ENCODE measurements at regions not wholly inside any gene's neighbourhood (a gene's known extent, or its start where the extent isn't known, plus 50 kb on each side); places are given as distances from the start of the nearest gene placed in this dataset.
"Not testable (repeated sequence)": the region's sequence is repeated elsewhere in the genome, so short reads cannot be mapped to it uniquely, and the experiment has no call there.

- DNase-seq, result no peak
- H3K9me3 ChIP-seq, result no peaks in the 10 kb centered on the region
- H3K27ac ChIP-seq, result no peak overlapping the region
- peaks cover 0 to 13% (median 2%) of the 10 kb centered on the region in 4 donors for H3K4me1 ChIP-seq
- H3K27me3 ChIP-seq, result no peaks in the 10 kb centered on the region
- H3K36me3 ChIP-seq, result no peaks in the 10 kb centered on the region
- intact Hi-C loops (cut with DNase I), result no loop called here
- no peak overlapping the region for H3K4me3 ChIP-seq
- WGBS, 2 donors, result 89 to 90% methylated on average over 1 of the region's 1 CpG
- TF ChIP-seq POLR2A (IDR thresholded peaks at IDR 0.05), result no peak
- TF ChIP-seq POLR2AphosphoS5 (IDR thresholded peaks at IDR 0.05), result no peak
- TF ChIP-seq EP300 (IDR thresholded peaks at IDR 0.05), result no peak
- TF ChIP-seq CTCF (IDR thresholded peaks at IDR 0.05), result no peak
Observed at GRCh38 chr20:11502061-11502460, 415.6 kb upstream of the BTBD3 start.

DNA sequence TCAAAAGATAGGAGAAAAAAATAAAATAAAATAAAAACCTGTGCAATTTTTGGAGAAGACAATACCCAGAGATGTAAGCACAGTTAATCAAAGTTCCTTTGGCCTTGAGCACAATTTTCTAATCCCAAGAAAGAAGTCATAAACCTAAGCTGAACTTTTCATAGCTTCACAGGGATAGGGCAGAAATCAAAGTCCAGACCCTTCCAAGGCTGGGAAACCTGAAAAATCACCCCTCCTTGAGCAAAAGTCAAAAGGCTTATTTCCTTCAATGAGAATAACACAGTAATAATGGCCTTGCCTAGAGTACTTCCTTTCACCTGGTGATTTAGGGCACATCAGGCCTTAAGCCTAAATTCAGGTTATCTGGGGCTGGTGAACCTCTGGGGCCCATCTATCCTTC lies 415.0 kb upstream of the BTBD3 start:
- TF ChIP-seq POLR2A (IDR thresholded peaks at IDR 0.05) (no peak), POLR2AphosphoS5 (IDR thresholded peaks at IDR 0.05) (no peak), CTCF (IDR thresholded peaks at IDR 0.05) (no peak), EP300 (IDR thresholded peaks at IDR 0.05) (no peak)
- DNase-seq, result no peak
- Histone ChIP-seq H3K27me3 (no peaks in the 10 kb centered on the region), H3K27ac (no peak overlapping the region), H3K4me1 (peaks cover 0 to 13% (median 2%) of the 10 kb centered on the region in 4 donors), H3K4me3 (no peak overlapping the region), H3K36me3 (no peaks in the 10 kb centered on the region), H3K9me3 (no peaks in the 10 kb centered on the region)
- intact Hi-C loops (cut with DNase I), result no loop called here

GRCh38 chr20:11509776-11510175 lies 407.9 kb upstream of the BTBD3 start:
- intact Hi-C loops (cut with DNase I), result no loop called here
- Histone ChIP-seq H3K4me3 (no peak overlapping the region), H3K9me3 (peaks cover 0 to 3% (median 0%) of the 10 kb centered on the region in 4 donors), H3K4me1 (no peaks in the 10 kb centered on the region), H3K27me3 (no peaks in the 10 kb centered on the region), H3K36me3 (no peaks in the 10 kb centered on the region), H3K27ac (no peak overlapping the region)
- no peak for TF ChIP-seq CTCF (IDR thresholded peaks at IDR 0.05)
- TF ChIP-seq EP300 (IDR thresholded peaks at IDR 0.05), result no peak
- no peak for TF ChIP-seq POLR2AphosphoS5 (IDR thresholded peaks at IDR 0.05)
- no peak for TF ChIP-seq POLR2A (IDR thresholded peaks at IDR 0.05)
- DNase-seq, result no peak

GRCh38 chr20:11511821-11512220 lies 405.9 kb upstream of the BTBD3 start:
- Histone ChIP-seq H3K36me3 (no peaks in the 10 kb centered on the region), H3K27me3 (no peaks in the 10 kb centered on the region), H3K9me3 (peaks cover 0 to 3% (median 0%) of the 10 kb centered on the region in 4 donors), H3K4me3 (no peak overlapping the region), H3K27ac (no peak overlapping the region), H3K4me1 (no peaks in the 10 kb centered on the region)
- TF ChIP-seq EP300 (IDR thresholded peaks at IDR 0.05), result no peak
- TF ChIP-seq CTCF (IDR thresholded peaks at IDR 0.05), result no peak
- TF ChIP-seq POLR2AphosphoS5 (IDR thresholded peaks at IDR 0.05), result no peak
- no peak for TF ChIP-seq POLR2A (IDR thresholded peaks at IDR 0.05)
- intact Hi-C loops (cut with DNase I), result no loop called here
- WGBS, 2 donors, result 61 to 80% methylated on average over 5 of the region's 5 CpGs
- no peak for DNase-seq

- H3K27ac ChIP-seq; H3K27me3 ChIP-seq; H3K4me1 ChIP-seq; H3K4me3 ChIP-seq; H3K36me3 ChIP-seq; intact Hi-C loops (cut with DNase I); H3K9me3 ChIP-seq; DNase-seq: not testable (repeated sequence)
- 96 to 97% methylated on average over 38 to 39 of the region's 39 CpGs for WGBS, 2 donors
Observed at GRCh38 chr20:11513241-11513745, 404.4 kb upstream of the BTBD3 start.

All from sigmoid colon (tissue), 6 donors.